Heart right ventricle (tissue), 16 donors: ENCODE measurements at regions not wholly inside any gene's neighbourhood (a gene's known extent, or its start where the extent isn't known, plus 50 kb on each side); places are given as distances from the start of the nearest gene placed in this dataset.

Experiments
- ATAC-seq, 8 donors: fragments of 200-7000 bp; cut with Tn5 transposase; one replicate each; pipeline ENCODE4 v1.9.1; 2020; ENCODE audit warnings: mild to moderate bottlenecking in 8 of 8, moderate library complexity in 8 of 8, moderate number of reproducible peaks in 1 of 8
- DNase-seq, 2 donors: peaks; one replicate each; pipeline ENCODE4 v3.0.0-alpha.2; 2020
- H3K27ac ChIP-seq, 10 donors: fragments of 200-600 bp; sonication (generic) in 2 of 10; one replicate each; pipeline versions ENCODE4 v1.5.0 to v1.8.0; 2020 to 2022; ENCODE audit warnings: mild to moderate bottlenecking in 3 of 10
- H3K27me3 ChIP-seq, 7 donors: fragments of 200-600 bp; one replicate each; pipeline ENCODE4 v1.8.0; 2021 to 2022; ENCODE audit warnings: mild to moderate bottlenecking in 2 of 7
- H3K36me3 ChIP-seq, 9 donors: fragments of 200-600 bp; sonication (generic) in 1 of 9; one replicate each; pipeline versions ENCODE4 v1.5.0 to v1.8.0; 2020 to 2022; ENCODE audit warnings: mild to moderate bottlenecking in 2 of 9
- H3K4me1 ChIP-seq, 9 donors: fragments of 200-600 bp; sonication (generic) in 1 of 9; one replicate each; pipeline versions ENCODE4 v1.5.0 to v1.8.0; 2020 to 2022; ENCODE audit warnings: mild to moderate bottlenecking in 4 of 9
- H3K4me3 ChIP-seq, 10 donors: fragments of 200-600 bp; sonication (generic) in 2 of 10; one replicate each; pipeline versions ENCODE4 v1.5.0 to v1.8.0; 2020 to 2022; ENCODE audit warnings: mild to moderate bottlenecking in 7 of 10, moderate library complexity in 2 of 10
- H3K9me3 ChIP-seq, 11 donors: fragments of 200-600 bp in 10 of 11; sonication (generic) in 2 of 11; one replicate each; pipeline versions ENCODE4 v1.5.0 to v1.8.0; 2013 to 2022; ENCODE audit warnings: mild to moderate bottlenecking in 2 of 11, control low read depth in 1 of 11, moderate library complexity in 1 of 11
- CTCF ChIP-seq, 9 donors: fragments of 200-600 bp; sonication (generic) in 2 of 9; IDR thresholded peaks; one replicate each; pipeline versions ENCODE4 v1.5.0 to v1.8.0; 2021 to 2022; ENCODE audit warnings: antibody characterized with exemption in 9 of 9, mild to moderate bottlenecking in 5 of 9, moderate library complexity in 1 of 9
- WGBS, 2 donors: extraction: QIAGEN DNeasy Blood & Tissue Kit; methylation state at CpG; one replicate each; pipeline ENCODE4 v1.1.7; 2013; ENCODE audit warnings: inconsistent platforms in 1 of 2; 5-methylcytosine and 5-hydroxymethylcytosine counted together
- intact Hi-C, 10 donors: fragments of 100-400 bp; cut with DNase I; formaldehyde crosslinking; loops; one replicate each; pipeline versions ENCODE4 v1.11.1 to v1.14.2; 2022
- donor health status: Arrhythmogenic right ventricular cardiomyopathy.
- donor health status: ischemic (EF 13 %, LVEDD 7.1; RV severe dilation, severe dysfunction).
- donor health status: healthy with polysubstance abuse.
- donor health status: DM: no; HTN: yes; CAD: no.
- donor health status: DM: no; HTN: no; CAD: no.
- donor health status: ischemic (EF 25% LVEDD 6.9; RV normal size, moderate dysfunction).
- donor health status: ischemic (EF 25% LVEDD 5.7; RV mildly dilated, moderate dysfunction).
- donor health status: healthy.
- donor health status: DM: yes; HTN: yes; CAD: no.
- donor health status: Ischemic cardiomyopathy.
- donor health status: ischemic (EF 35%, LVEDD 5.7; RV mildly dilated, moderate dysfunction).
- donor health status: nonischemic (EF 11% LVEDD 7.7; RV severe dilation, severe dysfunction).
- donor health status: DM: yes; HTN: yes; CAD: no.
- donor health status: PGD.
- donor health status: ischemic (EF 29% LVEDD 5.4; RV normal size, mild dysfunction).
- donor health status: nonischemic (EF 23%, LVEDD 6.1; RV moderate dilation, normal function).

DNA sequence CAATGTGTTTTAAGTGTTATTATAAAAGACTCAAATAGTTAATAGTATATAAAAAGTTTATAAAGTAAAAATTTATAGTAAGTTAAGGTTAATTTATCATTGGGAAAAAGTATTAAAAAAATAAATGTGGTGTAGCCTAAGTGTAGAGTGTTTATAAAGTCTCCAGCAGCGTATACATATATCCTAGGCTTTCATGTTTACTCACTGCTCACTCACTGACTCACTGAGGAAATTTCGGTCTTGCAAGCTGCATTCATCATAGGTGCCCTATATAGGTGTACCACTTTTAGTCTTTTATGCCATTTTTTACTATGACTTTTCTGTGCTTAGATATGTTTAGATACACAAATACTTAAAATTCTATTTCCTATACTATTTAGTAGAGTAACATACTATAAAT is 866.0 kb downstream of the CBLN2 start:
- no peaks in the 10 kb centered on the region for H3K36me3 ChIP-seq
- ATAC-seq: no peak
- H3K27me3 ChIP-seq: no peaks in the 10 kb centered on the region
- H3K4me3 ChIP-seq: no peak overlapping the region
- H3K27ac ChIP-seq: no peak overlapping the region
- 77 to 78% methylated on average over 2 of the region's 2 CpGs for WGBS, 2 donors
- peaks cover 0 to 15% (median 0%) of the 10 kb centered on the region in 11 donors for H3K9me3 ChIP-seq
- no peaks in the 10 kb centered on the region for H3K4me1 ChIP-seq
- no peak for DNase-seq
- intact Hi-C loops: no loop called here
- no peak for TF ChIP-seq CTCF (IDR thresholded peaks at IDR 0.05)

DNA sequence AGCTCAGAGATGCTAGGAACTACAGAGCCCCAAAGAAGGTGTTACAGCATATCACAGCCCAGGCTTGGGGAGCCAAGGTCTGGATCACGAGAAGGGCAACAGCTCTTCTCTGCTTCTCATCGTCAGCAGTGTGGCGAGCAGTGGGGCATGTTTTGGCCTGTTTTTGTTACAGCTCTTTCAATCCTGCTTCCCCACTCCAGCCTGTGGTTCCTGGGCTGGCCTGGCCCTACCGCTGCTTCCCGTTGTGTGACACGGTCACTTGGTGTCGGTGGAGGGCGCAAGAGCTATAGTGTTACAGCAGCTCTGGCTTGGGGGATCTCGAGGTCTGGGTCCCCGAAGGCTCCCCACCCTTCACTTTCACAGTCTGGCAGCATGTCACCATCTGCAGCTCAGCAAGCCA is 870.2 kb downstream of the CBLN2 start:
- TF ChIP-seq CTCF (IDR thresholded peaks at IDR 0.05): no peak
- Histone ChIP-seq H3K36me3 (no peaks in the 10 kb centered on the region), H3K4me1 (no peaks in the 10 kb centered on the region), H3K27me3 (no peaks in the 10 kb centered on the region), H3K27ac (no peak overlapping the region), H3K4me3 (no peak overlapping the region), H3K9me3 (peaks cover 0 to 6% (median 0%) of the 10 kb centered on the region in 11 donors)
- DNase-seq (no peak), ATAC-seq (no peak)
- intact Hi-C loops: no loop called here
- 83 to 92% methylated on average over 10 of the region's 10 CpGs for WGBS, 2 donors

- Histone ChIP-seq H3K36me3 (no peaks in the 10 kb centered on the region), H3K27me3 (no peaks in the 10 kb centered on the region), H3K4me1 (no peaks in the 10 kb centered on the region), H3K9me3 (peaks cover 0 to 6% (median 0%) of the 10 kb centered on the region in 11 donors), H3K27ac (no peak overlapping the region), H3K4me3 (no peak overlapping the region)
- DNase-seq: no peak
- intact Hi-C loops: no loop called here
- no peak for TF ChIP-seq CTCF (IDR thresholded peaks at IDR 0.05)
- ATAC-seq: no peak
- WGBS, 2 donors: 80 to 91% methylated on average over 5 of the region's 5 CpGs
Measured at GRCh38 chr18:71673498-71673897, 870.6 kb downstream of the CBLN2 start.

DNA sequence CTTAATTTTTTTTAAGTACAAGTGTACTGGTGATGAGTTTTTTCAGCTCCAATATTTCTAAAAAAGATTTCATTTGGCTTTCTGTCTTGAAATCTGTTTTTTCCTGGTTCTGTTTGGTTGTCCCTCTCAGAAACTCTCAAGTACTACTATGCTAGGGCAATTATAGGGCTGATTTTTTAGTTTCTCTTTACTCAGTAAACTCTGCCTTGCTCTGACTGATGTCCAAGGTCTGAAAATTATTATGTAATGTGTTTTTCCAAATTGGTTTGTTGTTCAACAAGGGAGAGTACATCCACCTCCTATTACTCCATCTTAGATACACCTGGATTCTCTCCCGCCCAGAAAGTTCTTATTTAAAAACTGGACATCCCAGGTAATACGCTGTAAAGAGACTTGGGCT is 877.7 kb downstream of the CBLN2 start:
- H3K36me3 ChIP-seq: no peaks in the 10 kb centered on the region
- peaks cover 0 to 11% (median 0%) of the 10 kb centered on the region in 11 donors for H3K9me3 ChIP-seq
- no peak for DNase-seq
- ATAC-seq: no peak
- 83 to 85% methylated on average over 2 of the region's 2 CpGs for WGBS, 2 donors
- H3K27ac ChIP-seq: no peak overlapping the region
- intact Hi-C loops: no loop called here
- H3K4me3 ChIP-seq: no peak overlapping the region
- TF ChIP-seq CTCF (IDR thresholded peaks at IDR 0.05): no peak
- no peaks in the 10 kb centered on the region for H3K4me1 ChIP-seq
- no peaks in the 10 kb centered on the region for H3K27me3 ChIP-seq

GRCh38 chr18:71665131-71665530 is 879.0 kb downstream of the CBLN2 start:
- DNase-seq (no peak), ATAC-seq (no peak)
- intact Hi-C loops: no loop called here
- TF ChIP-seq CTCF (IDR thresholded peaks at IDR 0.05): no peak
- Histone ChIP-seq H3K27me3 (no peaks in the 10 kb centered on the region), H3K27ac (no peak overlapping the region), H3K4me3 (no peak overlapping the region), H3K9me3 (peaks cover 0 to 11% (median 0%) of the 10 kb centered on the region in 11 donors), H3K4me1 (no peaks in the 10 kb centered on the region), H3K36me3 (no peaks in the 10 kb centered on the region)
